ENCODE measurements at regions not wholly inside any gene's neighbourhood (a gene's known extent, or its start where the extent isn't known, plus 50 kb on each side); places are given as distances from the start of the nearest gene placed in this dataset.

DNA sequence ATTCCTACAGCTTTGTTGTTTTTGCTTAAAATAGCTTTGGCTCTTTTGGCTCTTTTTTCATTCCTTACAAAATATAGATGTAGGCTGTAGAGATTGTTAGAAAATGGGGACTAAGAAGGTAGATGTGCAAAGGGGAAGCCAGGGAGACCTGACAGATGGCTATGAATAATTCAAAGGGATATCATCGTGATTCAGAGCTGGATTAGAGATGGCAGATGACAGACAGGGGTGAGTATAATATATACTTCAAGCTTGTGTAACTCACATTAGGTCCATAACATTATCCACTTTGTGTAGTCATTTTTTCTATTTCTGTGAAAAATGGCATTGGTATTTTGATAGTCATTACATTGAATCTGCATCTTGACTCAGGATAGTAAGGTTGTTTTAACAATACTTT, 422.9 kb upstream of the ST6GAL2 start:
- TF ChIP-seq, protein P1, sequence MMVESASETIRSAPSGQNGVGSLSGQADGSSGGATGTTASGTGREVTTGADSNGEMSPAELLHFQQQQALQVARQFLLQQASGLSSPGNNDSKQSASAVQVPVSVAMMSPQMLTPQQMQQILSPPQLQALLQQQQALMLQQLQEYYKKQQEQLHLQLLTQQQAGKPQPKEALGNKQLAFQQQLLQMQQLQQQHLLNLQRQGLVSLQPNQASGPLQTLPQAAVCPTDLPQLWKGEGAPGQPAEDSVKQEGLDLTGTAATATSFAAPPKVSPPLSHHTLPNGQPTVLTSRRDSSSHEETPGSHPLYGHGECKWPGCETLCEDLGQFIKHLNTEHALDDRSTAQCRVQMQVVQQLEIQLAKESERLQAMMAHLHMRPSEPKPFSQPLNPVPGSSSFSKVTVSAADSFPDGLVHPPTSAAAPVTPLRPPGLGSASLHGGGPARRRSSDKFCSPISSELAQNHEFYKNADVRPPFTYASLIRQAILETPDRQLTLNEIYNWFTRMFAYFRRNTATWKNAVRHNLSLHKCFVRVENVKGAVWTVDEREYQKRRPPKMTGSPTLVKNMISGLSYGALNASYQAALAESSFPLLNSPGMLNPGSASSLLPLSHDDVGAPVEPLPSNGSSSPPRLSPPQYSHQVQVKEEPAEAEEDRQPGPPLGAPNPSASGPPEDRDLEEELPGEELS (CRISPR knock-in tag; IDR thresholded peaks at IDR 0.05; ENCODE audit: borderline replicate concordance), result no peak
- TF ChIP-seq, protein P2, sequence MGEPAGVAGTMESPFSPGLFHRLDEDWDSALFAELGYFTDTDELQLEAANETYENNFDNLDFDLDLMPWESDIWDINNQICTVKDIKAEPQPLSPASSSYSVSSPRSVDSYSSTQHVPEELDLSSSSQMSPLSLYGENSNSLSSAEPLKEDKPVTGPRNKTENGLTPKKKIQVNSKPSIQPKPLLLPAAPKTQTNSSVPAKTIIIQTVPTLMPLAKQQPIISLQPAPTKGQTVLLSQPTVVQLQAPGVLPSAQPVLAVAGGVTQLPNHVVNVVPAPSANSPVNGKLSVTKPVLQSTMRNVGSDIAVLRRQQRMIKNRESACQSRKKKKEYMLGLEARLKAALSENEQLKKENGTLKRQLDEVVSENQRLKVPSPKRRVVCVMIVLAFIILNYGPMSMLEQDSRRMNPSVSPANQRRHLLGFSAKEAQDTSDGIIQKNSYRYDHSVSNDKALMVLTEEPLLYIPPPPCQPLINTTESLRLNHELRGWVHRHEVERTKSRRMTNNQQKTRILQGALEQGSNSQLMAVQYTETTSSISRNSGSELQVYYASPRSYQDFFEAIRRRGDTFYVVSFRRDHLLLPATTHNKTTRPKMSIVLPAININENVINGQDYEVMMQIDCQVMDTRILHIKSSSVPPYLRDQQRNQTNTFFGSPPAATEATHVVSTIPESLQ (CRISPR knock-in tag; IDR thresholded peaks at IDR 0.05), result no peak
- TF ChIP-seq ZNF699 (CRISPR knock-in tag; IDR thresholded peaks at IDR 0.05; ENCODE audit: insufficient replicate concordance) (no peak), CTBP1 (IDR thresholded peaks at IDR 0.05; ENCODE audit: borderline replicate concordance) (no peak), GATAD2A (IDR thresholded peaks at IDR 0.05) (no peak), PHF21A (IDR thresholded peaks at IDR 0.05; ENCODE audit: borderline replicate concordance, low read depth) (no peak), BACH1 (tag; IDR thresholded peaks at IDR 0.05) (no peak), NBN (IDR thresholded peaks at IDR 0.05; ENCODE audit: low read depth) (no peak), HLTF (IDR thresholded peaks at IDR 0.05) (no peak), CHD2 (IDR thresholded peaks at IDR 0.05; ENCODE audit: low read depth, low read length) (no peak), ZBTB17 (CRISPR knock-in tag; IDR thresholded peaks at IDR 0.05) (no peak), YY1 (IDR thresholded peaks at IDR 0.05; ENCODE audit: borderline replicate concordance in 1 of 3, control insufficient read depth in 1 of 3, extremely low read depth in 1 of 3, insufficient read depth in 3 of 3, insufficient read length in 1 of 3, insufficient replicate concordance in 2 of 3, low read depth in 1 of 3, low read length in 2 of 3) (no peak), CREM (IDR thresholded peaks at IDR 0.05; ENCODE audit: low read depth) (no peak)
- TF ChIP-seq, protein P3, sequence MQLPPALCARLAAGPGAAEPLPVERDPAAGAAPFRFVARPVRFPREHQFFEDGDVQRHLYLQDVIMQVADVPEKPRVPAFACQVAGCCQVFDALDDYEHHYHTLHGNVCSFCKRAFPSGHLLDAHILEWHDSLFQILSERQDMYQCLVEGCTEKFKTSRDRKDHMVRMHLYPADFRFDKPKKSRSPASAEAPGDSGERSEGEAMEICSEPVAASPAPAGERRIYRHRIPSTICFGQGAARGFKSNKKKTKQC (CRISPR knock-in tag; IDR thresholded peaks at IDR 0.05), result no peak
- TF ChIP-seq, protein P4, sequence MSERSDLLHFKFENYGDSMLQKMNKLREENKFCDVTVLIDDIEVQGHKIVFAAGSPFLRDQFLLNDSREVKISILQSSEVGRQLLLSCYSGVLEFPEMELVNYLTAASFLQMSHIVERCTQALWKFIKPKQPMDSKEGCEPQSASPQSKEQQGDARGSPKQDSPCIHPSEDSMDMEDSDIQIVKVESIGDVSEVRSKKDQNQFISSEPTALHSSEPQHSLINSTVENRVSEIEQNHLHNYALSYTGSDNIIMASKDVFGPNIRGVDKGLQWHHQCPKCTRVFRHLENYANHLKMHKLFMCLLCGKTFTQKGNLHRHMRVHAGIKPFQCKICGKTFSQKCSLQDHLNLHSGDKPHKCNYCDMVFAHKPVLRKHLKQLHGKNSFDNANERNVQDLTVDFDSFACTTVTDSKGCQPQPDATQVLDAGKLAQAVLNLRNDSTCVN (CRISPR knock-in tag; IDR thresholded peaks at IDR 0.05), result no peak
- Histone ChIP-seq H3K4me2 (ENCODE audit: insufficient read depth, low read length) (no peak overlapping the region), H4K20me1 (replicated peaks; ENCODE audit: control insufficient read depth, insufficient read depth, low read length) (no peaks in the 10 kb centered on the region), H3K9ac (ENCODE audit: insufficient read depth in 1 of 2, low read depth in 2 of 2, low read length in 2 of 2) (no peak overlapping the region), H3K9me1 (ENCODE audit: control insufficient read depth, insufficient read depth, low read length) (no peaks in the 10 kb centered on the region), H3K79me2 (ENCODE audit: control insufficient read depth, insufficient read depth, low read length) (no peaks in the 10 kb centered on the region), H3K4me3 (no peak overlapping the region), H3K9me3 (replicated peaks; ENCODE audit: control insufficient read depth, insufficient read depth, low read depth, low read length) (no peaks in the 10 kb centered on the region), H3K27ac (ENCODE audit: extremely low read depth, low read depth, low read length) (no peak overlapping the region), H3K4me1 (replicated peaks in 1 of 2; ENCODE audit: control insufficient read depth in 2 of 2, insufficient read depth in 2 of 2, low read length in 2 of 2) (no peaks in the 10 kb centered on the region), H3K36me3 (ENCODE audit: control insufficient read depth, insufficient read depth, low read length) (no peaks in the 10 kb centered on the region), H3K27me3 (ENCODE audit: control insufficient read depth in 2 of 2, insufficient read depth in 2 of 2, low read length in 2 of 2) (no peaks in the 10 kb centered on the region), H2AFZ (ENCODE audit: low read depth, low read length) (no peak overlapping the region)
- in situ Hi-C loops (cut with MboI) (no loop called here), intact Hi-C loops (cut with micrococcal nuclease) (no loop called here)
- CTCF ChIA-PET (ENCODE audit: low intra/inter-chr PET ratio), result no interaction called here
- ATAC-seq (no peak), DNase-seq (ENCODE audit: extremely low read depth in 1 of 4, low spot score in 3 of 4) (no peak), FAIRE-seq (no peak)
- BruUV-seq (replicated peaks), result no TSS peak
- POLR2A ChIA-PET, result no interaction called here
- 0% methylated on average over 1 of the region's 1 CpG for WGBS (ENCODE audit: insufficient coverage, low coverage, missing lambda C conversion rate)

Measured in K562 (cell line).